DOHH2 (cell line): ENCODE measurements at regions not wholly inside any gene's neighbourhood (a gene's known extent, or its start where the extent isn't known, plus 50 kb on each side); places are given as distances from the start of the nearest gene placed in this dataset.

Source experiments
- CTCF ChIP-seq: fragments of 200-600 bp; sonication (generic); IDR thresholded peaks from one replicate; pipeline ENCODE4 v1.5.1; 2014; ENCODE audit warnings: antibody characterized with exemption, mild to moderate bottlenecking, low read depth, low read length; ENCODE audit not compliant: poor library complexity, severe bottlenecking
- EZH2phosphoT487 ChIP-seq: fragments of 200-600 bp; sonication (generic); IDR thresholded peaks from 2 replicates; pipeline ENCODE4 v1.6.1; 2017; ENCODE audit warnings: borderline replicate concordance, mild to moderate bottlenecking, antibody characterized with exemption, low read length, moderate library complexity, mixed read lengths

- no peak for TF ChIP-seq CTCF
- TF ChIP-seq EZH2phosphoT487 = no peak
Measured at GRCh38 chr12:46065412-46066166, 75.2 kb upstream of the SCAF11 start.
